HG03575 (cell line): ENCODE measurements at regions not wholly inside any gene's neighbourhood (a gene's known extent, or its start where the extent isn't known, plus 50 kb on each side); places are given as distances from the start of the nearest gene placed in this dataset.

Experiments used
- ATAC-seq: cut with Tn5 transposase; IDR thresholded peaks from one replicate; pipeline ENCODE4 v1.9.1; 2021; ENCODE audit not compliant: unreplicated experiment, insufficient number of reproducible peaks, low FRiP score; ENCODE audit errors: extremely low read depth

GRCh38 chr2:39604866-39605265, 60.9 kb upstream of the TMEM178A start:
- no peak for ATAC-seq

GRCh38 chr2:39606585-39606984, 59.1 kb upstream of the TMEM178A start:
- no peak for ATAC-seq

GRCh38 chr2:39607538-39608262, 58.0 kb upstream of the TMEM178A start:
- ATAC-seq, result no peak

GRCh38 chr2:39608263-39608575, 57.5 kb upstream of the TMEM178A start:
- ATAC-seq, result no peak

GRCh38 chr2:39608686-39609441, 56.9 kb upstream of the TMEM178A start:
- no peak for ATAC-seq

GRCh38 chr2:39609917-39610316, 55.8 kb upstream of the TMEM178A start:
- no peak for ATAC-seq

GRCh38 chr2:39615675-39616074, 50.0 kb upstream of the TMEM178A start:
- no peak for ATAC-seq
